KMS-11 (cell line): ENCODE measurements at regions not wholly inside any gene's neighbourhood (a gene's known extent, or its start where the extent isn't known, plus 50 kb on each side); places are given as distances from the start of the nearest gene placed in this dataset.

Experiments
- H2AFZ ChIP-seq: fragments of 200-600 bp; sonication (generic); 2 replicates; pipeline ENCODE4 v1.6.1; 2016; ENCODE audit warnings: antibody characterized with exemption, mixed run types, low read depth
- H3K27ac ChIP-seq: fragments of 200-600 bp; sonication (generic); 2 replicates; pipeline ENCODE4 v1.6.1; 2016; ENCODE audit warnings: mild to moderate bottlenecking, mixed run types
- H3K27me3 ChIP-seq: fragments of 200-600 bp; sonication (generic); 2 replicates; pipeline ENCODE4 v1.6.1; 2017; ENCODE audit warnings: mild to moderate bottlenecking, low read depth, mixed run types, moderate library complexity; ENCODE audit not compliant: insufficient read depth
- H3K36me3 ChIP-seq: fragments of 200-600 bp; sonication (generic); 2 replicates; pipeline ENCODE4 v1.6.1; 2017; ENCODE audit warnings: mild to moderate bottlenecking, mixed run types; ENCODE audit not compliant: insufficient read depth
- H3K4me1 ChIP-seq: fragments of 200-600 bp; sonication (generic); 2 replicates; pipeline ENCODE4 v1.6.1; 2016; ENCODE audit warnings: mild to moderate bottlenecking, low read depth, mixed run types; ENCODE audit not compliant: poor library complexity, severe bottlenecking
- H3K4me2 ChIP-seq: fragments of 200-600 bp; sonication (generic); 2 replicates; pipeline ENCODE4 v1.7.0; 2016; ENCODE audit warnings: mild to moderate bottlenecking, mixed run types
- H3K4me3 ChIP-seq: fragments of 200-600 bp; sonication (generic); IDR thresholded peaks from 2 replicates; pipeline ENCODE4 v1.6.1; 2017; ENCODE audit warnings: low read depth, low read length, mixed read lengths; ENCODE audit not compliant: insufficient read depth
- H3K79me2 ChIP-seq: fragments of 200-600 bp; sonication (generic); 2 replicates; pipeline ENCODE4 v1.6.1; 2016; ENCODE audit warnings: low read depth, mixed run types; ENCODE audit not compliant: insufficient read depth
- H3K9ac ChIP-seq: fragments of 200-600 bp; sonication (generic); 2 replicates; pipeline ENCODE4 v1.6.1; 2016; ENCODE audit warnings: mild to moderate bottlenecking, mixed run types
- H4K20me1 ChIP-seq: fragments of 200-600 bp; sonication (generic); 2 replicates; pipeline ENCODE4 v1.6.1; 2016; ENCODE audit warnings: mild to moderate bottlenecking, mixed run types; ENCODE audit not compliant: insufficient read depth
- CTCF ChIP-seq: fragments of 200-600 bp; sonication (generic); conservative IDR thresholded peaks from 2 replicates; pipeline ENCODE4 v1.6.1; 2017; ENCODE audit warnings: low read depth, mild to moderate bottlenecking, antibody characterized with exemption, low read length, moderate library complexity, mixed read lengths

- H2AFZ ChIP-seq: no peak overlapping the region
- peaks cover 6% of the 10 kb centered on the region for H3K4me1 ChIP-seq
- H3K79me2 ChIP-seq: no peaks in the 10 kb centered on the region
- H3K4me2 ChIP-seq: no peak overlapping the region
- H3K9ac ChIP-seq: no peak overlapping the region
- H3K27ac ChIP-seq: no peak overlapping the region
- H4K20me1 ChIP-seq: no peaks in the 10 kb centered on the region
- no peak overlapping the region for H3K4me3 ChIP-seq
- no peak for TF ChIP-seq CTCF
- H3K36me3 ChIP-seq: no peaks in the 10 kb centered on the region
- H3K27me3 ChIP-seq: no peaks in the 10 kb centered on the region
Measured at GRCh38 chr11:109854731-109855130, 238.5 kb upstream of the ZC3H12C start.

- TF ChIP-seq CTCF: no peak
- Histone ChIP-seq H3K9ac (no peak overlapping the region), H3K79me2 (no peaks in the 10 kb centered on the region), H3K4me2 (no peak overlapping the region), H4K20me1 (no peaks in the 10 kb centered on the region), H3K36me3 (no peaks in the 10 kb centered on the region), H2AFZ (no peak overlapping the region), H3K4me3 (no peak overlapping the region), H3K27ac (no peak overlapping the region), H3K27me3 (no peaks in the 10 kb centered on the region), H3K4me1 (peaks cover 6% of the 10 kb centered on the region)
Measured at GRCh38 chr11:109856928-109857327, 236.3 kb upstream of the ZC3H12C start.

GRCh38 chr11:109857637-109858036 is 235.6 kb upstream of the ZC3H12C start:
- no peaks in the 10 kb centered on the region for H4K20me1 ChIP-seq
- H3K27ac ChIP-seq: no peak overlapping the region
- H3K27me3 ChIP-seq: no peaks in the 10 kb centered on the region
- peaks cover 5% of the 10 kb centered on the region for H3K4me1 ChIP-seq
- no peak overlapping the region for H3K9ac ChIP-seq
- no peak overlapping the region for H3K4me2 ChIP-seq
- no peaks in the 10 kb centered on the region for H3K36me3 ChIP-seq
- H3K79me2 ChIP-seq: no peaks in the 10 kb centered on the region
- no peak overlapping the region for H2AFZ ChIP-seq
- H3K4me3 ChIP-seq: no peak overlapping the region
- TF ChIP-seq CTCF: no peak

- Histone ChIP-seq H3K4me2 (no peak overlapping the region), H3K79me2 (no peaks in the 10 kb centered on the region), H3K27ac (no peak overlapping the region), H2AFZ (no peak overlapping the region), H3K36me3 (no peaks in the 10 kb centered on the region), H3K4me1 (no peaks in the 10 kb centered on the region), H3K4me3 (no peak overlapping the region), H3K27me3 (no peaks in the 10 kb centered on the region), H3K9ac (no peak overlapping the region), H4K20me1 (no peaks in the 10 kb centered on the region)
- TF ChIP-seq CTCF: no peak
Measured at GRCh38 chr11:109858152-109858551, 235.0 kb upstream of the ZC3H12C start.
